ENCODE measurements at regions not wholly inside any gene's neighbourhood (a gene's known extent, or its start where the extent isn't known, plus 50 kb on each side); places are given as distances from the start of the nearest gene placed in this dataset.

DNA sequence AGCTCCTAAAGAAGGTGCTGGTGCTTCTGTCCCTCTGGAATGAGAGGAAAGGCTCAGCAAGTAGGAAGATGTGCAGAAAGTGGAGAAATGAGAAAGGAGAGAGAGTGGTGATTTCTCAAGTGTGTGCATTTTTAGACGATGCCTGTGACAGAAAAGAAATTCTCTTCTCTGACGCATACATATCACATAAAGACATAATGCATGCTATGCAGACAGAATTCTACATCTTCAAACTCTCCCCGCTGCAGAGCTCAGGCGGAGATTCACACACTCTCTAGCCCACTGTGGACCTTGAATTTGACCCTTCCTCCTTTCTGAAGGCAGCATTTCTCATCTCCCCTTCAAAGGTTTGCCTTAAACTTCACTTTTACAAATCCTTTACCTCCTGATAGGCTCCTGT is 52.0 kb upstream of the CAMK1G start:
- Histone ChIP-seq H3F3A (ENCODE audit: insufficient read depth, low read length) (no peaks in the 10 kb centered on the region), H3K4me2 (ENCODE audit: low read depth, low read length) (no peak overlapping the region), H4K20me1 (ENCODE audit: insufficient read depth, low read length) (no peaks in the 10 kb centered on the region), H3K9me3 (replicated peaks; ENCODE audit: insufficient read depth, low read length) (no peaks in the 10 kb centered on the region), H3K9me2 (replicated peaks; ENCODE audit: insufficient read depth, low read length) (no peaks in the 10 kb centered on the region), H3K79me2 (ENCODE audit: low read length) (no peaks in the 10 kb centered on the region), H3K36me3 (replicated peaks; ENCODE audit: insufficient read depth, low read length) (no peaks in the 10 kb centered on the region), H3K9ac (ENCODE audit: low read length) (no peak overlapping the region), H3K4me3 (ENCODE audit: low read length) (no peak overlapping the region), H2AFZ (ENCODE audit: low read length) (no peak overlapping the region), H3K27me3 (replicated peaks; ENCODE audit: insufficient read depth, low read length) (no peaks in the 10 kb centered on the region), H3K4me1 (ENCODE audit: low read length) (no peaks in the 10 kb centered on the region), H3K27ac (ENCODE audit: low read length) (no peak overlapping the region)
- DNase-seq = no peak
- TF ChIP-seq EZH2 (optimal IDR thresholded peaks at IDR 0.05; ENCODE audit: low read depth, low read length) = no peak
- TF ChIP-seq, protein P1, sequence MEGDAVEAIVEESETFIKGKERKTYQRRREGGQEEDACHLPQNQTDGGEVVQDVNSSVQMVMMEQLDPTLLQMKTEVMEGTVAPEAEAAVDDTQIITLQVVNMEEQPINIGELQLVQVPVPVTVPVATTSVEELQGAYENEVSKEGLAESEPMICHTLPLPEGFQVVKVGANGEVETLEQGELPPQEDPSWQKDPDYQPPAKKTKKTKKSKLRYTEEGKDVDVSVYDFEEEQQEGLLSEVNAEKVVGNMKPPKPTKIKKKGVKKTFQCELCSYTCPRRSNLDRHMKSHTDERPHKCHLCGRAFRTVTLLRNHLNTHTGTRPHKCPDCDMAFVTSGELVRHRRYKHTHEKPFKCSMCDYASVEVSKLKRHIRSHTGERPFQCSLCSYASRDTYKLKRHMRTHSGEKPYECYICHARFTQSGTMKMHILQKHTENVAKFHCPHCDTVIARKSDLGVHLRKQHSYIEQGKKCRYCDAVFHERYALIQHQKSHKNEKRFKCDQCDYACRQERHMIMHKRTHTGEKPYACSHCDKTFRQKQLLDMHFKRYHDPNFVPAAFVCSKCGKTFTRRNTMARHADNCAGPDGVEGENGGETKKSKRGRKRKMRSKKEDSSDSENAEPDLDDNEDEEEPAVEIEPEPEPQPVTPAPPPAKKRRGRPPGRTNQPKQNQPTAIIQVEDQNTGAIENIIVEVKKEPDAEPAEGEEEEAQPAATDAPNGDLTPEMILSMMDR (IDR thresholded peaks at IDR 0.05; ENCODE audit: low read length) = no peak
- no peak for TF ChIP-seq EZH2phosphoT487 (IDR thresholded peaks at IDR 0.05; ENCODE audit: low read length)

Measured in MM.1S (cell line).